ENCODE measurements at regions not wholly inside any gene's neighbourhood (a gene's known extent, or its start where the extent isn't known, plus 50 kb on each side); places are given as distances from the start of the nearest gene placed in this dataset.
"Not testable (repeated sequence)": the region's sequence is repeated elsewhere in the genome, so short reads cannot be mapped to it uniquely, and the experiment has no call there.

DNA sequence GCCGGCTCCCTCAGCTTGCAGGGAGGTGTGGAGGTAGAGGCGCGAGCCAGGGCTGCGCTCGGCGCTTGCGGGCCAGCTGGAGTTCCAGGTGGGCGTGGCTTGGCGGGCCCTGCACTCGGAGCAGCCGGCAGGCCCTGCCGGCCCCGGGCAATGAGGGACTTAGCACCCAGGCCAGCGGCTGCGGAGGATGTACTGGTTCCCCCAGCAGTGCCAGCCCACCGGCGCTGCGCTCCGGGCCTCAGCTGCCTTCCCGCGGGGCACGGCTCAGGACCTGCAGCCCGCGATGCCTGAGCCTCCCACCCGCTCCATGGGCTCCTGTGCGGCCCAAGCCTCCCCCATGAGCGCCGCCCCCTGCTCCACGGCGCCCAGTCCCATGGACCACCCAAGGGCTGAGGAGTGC is 1293.6 kb upstream of the NXPH2 start:
- DNase-seq; intact Hi-C loops (cut with DNase I): not testable (repeated sequence)

GRCh38 chr2:140067661-140068060 is 1287.5 kb upstream of the NXPH2 start:
- DNase-seq, result no peak
- ATAC-seq (ENCODE audit: poor library complexity), result no peak
- intact Hi-C loops (cut with DNase I), result no loop called here

More for the DNA sequence above, 1293.6 kb upstream of the NXPH2 start:
- not testable (repeated sequence) for ATAC-seq (ENCODE audit: poor library complexity)

- no peak for DNase-seq
- no peak for ATAC-seq (ENCODE audit: poor library complexity)
- intact Hi-C loops (cut with DNase I), result no loop called here
These were observed 1284.1 kb upstream of the NXPH2 start for GRCh38 chr2:140064243-140064642.

DNA sequence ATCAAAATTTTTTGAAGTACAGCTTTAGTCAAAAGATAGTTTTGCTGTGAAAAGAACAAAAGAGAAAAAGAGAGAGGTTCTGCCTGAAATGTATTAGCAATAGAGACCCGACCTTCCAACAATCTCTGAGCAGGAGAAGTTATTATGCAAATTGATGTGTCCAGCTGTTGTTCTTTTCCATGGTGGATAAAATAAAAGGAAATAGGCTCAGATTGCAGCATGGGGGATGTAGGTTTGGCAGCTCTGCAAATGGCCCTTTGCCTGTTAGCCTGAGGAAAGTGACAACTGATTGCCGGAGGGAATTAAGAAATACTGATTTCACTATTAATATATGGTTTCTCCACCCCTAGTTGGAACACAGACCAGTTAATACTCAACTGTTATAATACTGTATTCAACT is 1283.2 kb upstream of the NXPH2 start:
- DNase-seq (no peak), ATAC-seq (ENCODE audit: poor library complexity) (no peak)
- intact Hi-C loops (cut with DNase I), result no loop called here

- intact Hi-C loops (cut with DNase I), result no loop called here
- ATAC-seq (ENCODE audit: poor library complexity) (no peak), DNase-seq (no peak)
These were observed 1281.0 kb upstream of the NXPH2 start for GRCh38 chr2:140061240-140061639.

- ATAC-seq (ENCODE audit: poor library complexity) (no peak), DNase-seq (no peak)
- intact Hi-C loops (cut with DNase I), result no loop called here
These were observed 1277.7 kb upstream of the NXPH2 start for GRCh38 chr2:140057928-140058327.

DNA sequence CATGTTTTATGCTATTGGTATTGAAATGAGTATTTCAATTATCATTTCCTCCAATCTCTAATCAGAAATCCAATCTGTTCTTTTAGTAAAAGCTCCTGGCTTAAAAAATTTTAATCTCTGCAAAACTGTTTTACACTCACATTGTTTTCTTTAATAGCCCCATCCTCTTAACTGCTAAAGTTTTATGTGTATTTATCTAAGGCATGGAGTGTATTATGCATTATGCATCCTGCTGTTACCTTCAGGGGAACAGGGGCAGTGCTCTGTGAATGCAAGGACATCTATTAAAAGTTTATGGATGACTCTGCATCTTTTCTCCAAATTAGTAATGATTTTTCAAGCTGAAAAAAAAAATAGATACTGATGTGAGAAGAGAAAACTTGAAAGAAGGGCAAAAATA is 1261.6 kb upstream of the NXPH2 start:
- intact Hi-C loops (cut with DNase I), result no loop called here
- DNase-seq (no peak), ATAC-seq (ENCODE audit: poor library complexity) (no peak)

- no peak for DNase-seq
- intact Hi-C loops (cut with DNase I), result no loop called here
- no peak for ATAC-seq (ENCODE audit: poor library complexity)
These were observed 1261.0 kb upstream of the NXPH2 start for GRCh38 chr2:140041239-140041638.

DNA sequence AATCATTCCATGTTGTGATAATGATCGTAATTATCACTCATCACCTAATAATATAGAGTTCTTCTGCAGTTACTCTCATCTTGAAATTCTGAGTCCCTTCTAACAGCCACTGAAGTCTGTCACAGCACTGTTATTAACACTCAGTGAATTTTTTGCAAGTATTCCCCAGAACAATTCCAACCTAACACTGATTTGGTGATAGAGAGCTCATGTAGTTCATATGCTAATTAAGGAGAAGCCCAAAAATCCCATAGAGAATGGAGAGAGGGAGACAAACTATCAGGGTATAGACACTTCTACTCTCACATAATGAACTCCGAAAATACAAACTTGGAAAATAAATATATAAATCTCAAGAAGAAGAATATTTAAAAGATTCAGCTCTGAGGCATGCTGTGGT is 1253.4 kb upstream of the NXPH2 start:
- intact Hi-C loops (cut with DNase I), result no loop called here
- ATAC-seq (ENCODE audit: poor library complexity) (no peak), DNase-seq (no peak)

DNA sequence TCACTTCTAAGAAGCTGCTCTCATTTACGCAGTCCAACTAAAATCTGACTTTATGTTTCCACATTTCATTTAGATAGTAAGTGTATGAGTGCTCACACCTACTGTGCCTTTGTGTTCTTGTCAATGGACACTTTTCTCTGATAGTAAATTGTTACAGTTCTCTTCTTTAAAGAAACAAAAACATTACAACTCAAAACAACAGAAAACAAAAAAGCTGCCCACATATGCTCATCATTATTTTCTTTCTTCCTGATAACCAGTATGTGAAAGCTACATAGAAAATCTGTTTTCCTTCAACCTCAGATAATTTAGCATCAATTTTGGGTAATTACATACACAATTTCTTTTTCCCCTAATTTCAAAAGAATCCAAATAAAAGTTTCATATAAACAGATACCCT is 1247.8 kb upstream of the NXPH2 start:
- intact Hi-C loops (cut with DNase I), result no loop called here
- ATAC-seq (ENCODE audit: poor library complexity) (no peak), DNase-seq (no peak)

GRCh38 chr2:140027320-140027719 is 1247.1 kb upstream of the NXPH2 start:
- ATAC-seq (ENCODE audit: poor library complexity), result no peak
- intact Hi-C loops (cut with DNase I), result no loop called here

GRCh38 chr2:140023291-140023690 is 1243.1 kb upstream of the NXPH2 start:
- ATAC-seq (ENCODE audit: poor library complexity), result no peak
- intact Hi-C loops (cut with DNase I), result no loop called here
- DNase-seq, result no peak

More at GRCh38 chr2:140027320-140027719, 1247.1 kb upstream of the NXPH2 start:
- DNase-seq, result no peak

DNA sequence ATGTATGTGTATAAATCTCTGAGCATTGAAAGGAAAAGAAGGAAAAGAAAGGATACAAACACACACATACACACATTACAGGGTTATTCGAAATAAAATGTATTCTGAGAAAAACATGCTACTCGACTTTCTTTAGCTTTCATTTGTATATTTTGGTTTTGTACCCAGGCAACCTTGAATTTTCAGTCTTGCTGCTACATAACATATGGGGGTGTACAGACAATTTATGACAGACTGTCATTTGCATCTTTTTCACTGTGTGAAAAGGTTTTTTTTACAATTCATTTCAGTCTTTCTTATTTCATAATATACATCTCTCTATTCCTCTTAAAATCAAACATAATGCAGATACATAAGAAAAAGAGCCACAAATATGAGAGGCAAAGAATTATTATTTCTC is 1238.4 kb upstream of the NXPH2 start:
- ATAC-seq (ENCODE audit: poor library complexity), result no peak
- intact Hi-C loops (cut with DNase I), result no loop called here
- DNase-seq, result no peak

GRCh38 chr2:140014204-140014546 is 1234.0 kb upstream of the NXPH2 start:
- intact Hi-C loops (cut with DNase I), result no loop called here
- ATAC-seq (ENCODE audit: poor library complexity), result no peak

GRCh38 chr2:140013545-140014203 is 1233.5 kb upstream of the NXPH2 start:
- ATAC-seq (ENCODE audit: poor library complexity), result no peak
- intact Hi-C loops (cut with DNase I), result no loop called here
- no peak for DNase-seq

More at GRCh38 chr2:140014204-140014546, 1234.0 kb upstream of the NXPH2 start:
- DNase-seq, result no peak

- intact Hi-C loops (cut with DNase I), result no loop called here
- no peak for ATAC-seq (ENCODE audit: poor library complexity)
These were observed 1231.1 kb upstream of the NXPH2 start for GRCh38 chr2:140011287-140011686.

DNA sequence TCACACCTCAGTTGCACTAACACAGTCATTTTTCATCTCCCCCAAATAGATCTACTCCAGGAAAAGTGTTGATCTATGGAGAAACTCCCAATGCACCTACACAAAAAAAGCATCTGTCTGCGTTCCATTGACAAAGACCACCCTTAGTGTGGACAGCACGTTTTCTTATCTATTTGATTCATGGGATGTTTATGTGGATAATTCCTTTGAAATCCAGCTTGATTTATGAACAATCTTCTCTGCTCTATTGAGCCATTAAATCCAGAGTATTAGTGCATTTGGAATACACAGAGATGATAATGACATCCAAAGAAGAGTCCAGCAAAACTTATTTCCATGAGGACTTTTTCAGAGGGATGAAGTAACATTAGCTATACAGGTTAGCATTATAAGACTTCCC is 1221.9 kb upstream of the NXPH2 start:
- ATAC-seq (ENCODE audit: poor library complexity), result no peak
- no peak for DNase-seq
- intact Hi-C loops (cut with DNase I), result no loop called here

More at GRCh38 chr2:140011287-140011686, 1231.1 kb upstream of the NXPH2 start:
- no peak for DNase-seq

DNA sequence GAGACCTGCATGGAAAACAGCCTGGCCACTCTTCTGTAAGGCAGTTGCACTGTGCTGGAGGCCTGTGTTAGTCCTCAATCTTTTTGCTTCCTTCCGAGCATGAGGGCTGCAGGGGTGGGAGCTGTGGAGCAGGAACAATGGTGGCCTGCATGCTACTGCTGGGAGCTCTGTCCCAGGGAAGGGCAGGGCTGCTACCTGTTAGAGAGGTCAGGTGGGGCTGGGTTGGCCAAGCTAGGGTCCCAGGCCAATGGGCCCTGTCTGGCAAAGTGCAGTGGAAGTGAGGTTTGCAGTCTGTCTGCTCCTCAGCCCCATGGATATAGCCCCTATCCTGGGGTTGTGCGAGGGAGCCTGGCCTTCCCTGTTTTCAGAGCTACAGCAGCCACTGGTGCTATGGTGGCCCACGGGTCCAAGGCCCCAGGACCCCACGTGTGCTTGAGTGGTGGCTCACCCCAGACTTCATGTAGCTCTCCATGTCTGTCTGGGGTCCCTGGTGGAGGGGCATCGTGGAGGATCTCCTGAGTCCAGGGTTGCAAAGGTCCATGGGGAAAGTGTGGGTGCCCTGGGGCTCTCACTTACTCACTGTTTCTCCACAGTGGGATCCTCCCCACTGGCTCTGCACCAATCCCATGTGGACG is 1212.6 kb upstream of the NXPH2 start:
- intact Hi-C loops (cut with DNase I), result no loop called here
- ATAC-seq (ENCODE audit: poor library complexity) (no peak), DNase-seq (no peak)

GRCh38 chr2:139992078-139992477 is 1211.9 kb upstream of the NXPH2 start:
- ATAC-seq (ENCODE audit: poor library complexity), result no peak

DNA sequence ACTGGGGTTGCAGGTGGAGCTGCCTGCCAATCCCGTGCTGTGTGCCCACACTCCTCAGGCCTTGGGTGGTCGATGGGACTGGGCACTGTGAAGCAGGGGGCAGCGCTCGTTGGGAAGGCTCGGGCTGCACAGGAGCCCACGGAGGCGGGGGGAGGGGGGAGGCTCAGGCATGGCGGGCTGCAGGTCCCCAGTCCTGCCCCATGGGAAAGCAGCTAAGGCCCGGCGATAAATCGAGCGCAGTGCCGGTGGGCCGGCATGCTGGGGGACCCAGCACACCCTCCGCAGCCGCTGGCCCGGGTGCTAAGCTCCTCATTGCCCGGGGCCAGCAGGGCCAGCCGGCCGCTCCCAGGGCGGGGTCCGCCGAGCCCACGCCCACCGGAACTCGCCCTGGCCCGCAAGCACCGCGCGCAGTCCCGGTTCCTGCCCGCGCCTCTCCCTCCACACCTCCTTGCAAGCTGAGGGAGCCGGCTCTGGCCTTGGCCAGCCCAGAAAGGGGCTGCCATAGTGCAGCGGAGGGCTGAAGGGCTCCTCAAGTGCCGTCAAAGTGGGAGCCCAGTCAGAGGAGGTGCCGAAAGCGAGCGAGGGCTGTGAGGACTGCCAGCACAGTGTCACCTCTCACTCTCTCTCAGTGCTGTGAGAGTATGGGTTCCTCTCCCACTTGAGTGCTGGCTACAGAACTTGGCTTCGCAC is 1210.6 kb upstream of the NXPH2 start:
- ATAC-seq (ENCODE audit: poor library complexity), result no peak

More at GRCh38 chr2:139992078-139992477, 1211.9 kb upstream of the NXPH2 start:
- intact Hi-C loops (cut with DNase I), result no loop called here
- DNase-seq, result no peak

More for the DNA sequence above, 1210.6 kb upstream of the NXPH2 start:
- intact Hi-C loops (cut with DNase I), result no loop called here
- DNase-seq, result peak; percentile 25

Data from Right ventricle myocardium superior (tissue), 1 donor.